ENCODE measurements at regions not wholly inside any gene's neighbourhood (a gene's known extent, or its start where the extent isn't known, plus 50 kb on each side); places are given as distances from the start of the nearest gene placed in this dataset.

GRCh38 chr4:156117743-156118142 is 164.1 kb upstream of the CTSO start:
- TF ChIP-seq CTCF (conservative IDR thresholded peaks at IDR 0.05) (no peak), EZH2 (IDR thresholded peaks at IDR 0.05; ENCODE audit: low read depth) (no peak)
